ENCODE measurements at regions not wholly inside any gene's neighbourhood (a gene's known extent, or its start where the extent isn't known, plus 50 kb on each side); places are given as distances from the start of the nearest gene placed in this dataset.
A peak's percentile ranks its signal among the peaks of the same experiment; 100 is the strongest.
"Not testable (repeated sequence)": the region's sequence is repeated elsewhere in the genome, so short reads cannot be mapped to it uniquely, and the experiment has no call there.

GRCh38 chr7:91780521-91780920, 100.0 kb downstream of the MTERF1 start:
- no peak for DNase-seq (ENCODE audit: low spot score)

- DNase-seq (ENCODE audit: low spot score) = peak; percentile 83
These were observed 96.0 kb downstream of the MTERF1 start for GRCh38 chr7:91784469-91784868.

DNA sequence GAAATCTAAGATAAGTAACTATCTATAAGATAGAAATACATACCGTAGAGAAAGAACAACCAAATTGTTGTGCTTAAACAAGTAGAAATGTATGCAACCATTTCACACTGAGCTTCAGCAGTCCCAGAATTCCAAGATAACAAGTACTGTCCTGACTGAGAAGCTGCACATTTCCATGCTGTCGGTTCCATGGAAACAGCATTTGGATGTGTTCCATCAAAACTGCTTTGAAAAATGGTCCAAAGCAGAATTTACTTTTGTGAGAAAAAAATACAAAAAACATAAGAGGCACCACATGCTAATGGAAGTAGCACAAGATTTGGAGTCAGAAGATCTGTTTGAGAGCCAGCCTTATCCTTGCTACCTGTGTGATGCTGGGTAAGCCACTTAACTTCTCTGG, 92.6 kb downstream of the MTERF1 start:
- DNase-seq (ENCODE audit: low spot score) = no peak

- DNase-seq (ENCODE audit: low spot score) = no peak
These were observed 91.4 kb downstream of the MTERF1 start for GRCh38 chr7:91789086-91789485.

- no peak for DNase-seq (ENCODE audit: low spot score)
These were observed 90.9 kb downstream of the MTERF1 start for GRCh38 chr7:91789558-91789957.

DNA sequence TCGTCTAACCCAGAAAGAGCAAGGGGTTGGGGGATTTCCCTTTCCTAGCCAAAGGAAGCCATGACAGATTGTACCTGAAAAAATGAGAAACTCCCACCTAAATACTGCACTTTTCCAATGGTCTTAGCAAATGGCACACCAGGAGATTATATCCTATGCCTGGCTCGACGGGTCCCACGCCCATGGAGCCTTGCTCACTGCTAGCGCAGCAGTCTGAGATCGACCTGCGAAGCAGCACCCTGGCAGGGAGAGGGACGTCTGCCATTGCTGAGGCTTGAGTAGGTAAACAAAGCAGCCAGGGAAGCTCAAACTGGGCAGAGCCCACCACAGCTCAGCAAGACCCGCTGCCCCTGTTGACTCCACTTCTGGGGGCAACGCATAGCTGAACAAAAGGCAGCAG, 89.9 kb downstream of the MTERF1 start:
- DNase-seq (ENCODE audit: low spot score) = not testable (repeated sequence)

GRCh38 chr7:91796122-91796521, 84.4 kb downstream of the MTERF1 start:
- no peak for DNase-seq (ENCODE audit: low spot score)

DNA sequence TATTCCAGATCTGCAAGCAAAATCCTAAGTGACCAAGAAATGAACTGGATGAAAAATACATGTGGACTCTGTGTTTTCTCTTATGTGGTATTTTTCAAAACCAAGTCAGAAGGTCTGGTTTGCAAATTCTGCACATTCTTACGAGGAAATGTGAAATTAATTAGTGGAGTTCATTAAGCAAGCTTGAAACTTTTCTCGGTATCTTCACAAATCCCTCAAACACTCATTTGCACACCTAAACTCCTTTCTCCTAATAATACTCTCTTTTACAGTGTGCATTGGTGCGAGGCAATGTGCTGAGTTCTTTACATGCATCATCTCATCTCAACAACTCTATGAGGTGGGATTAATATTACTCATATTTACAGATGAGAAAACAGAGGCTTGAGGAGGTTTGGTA, 82.1 kb downstream of the MTERF1 start:
- no peak for DNase-seq (ENCODE audit: low spot score)

- DNase-seq (ENCODE audit: low spot score) = no peak
These were observed 80.1 kb downstream of the MTERF1 start for GRCh38 chr7:91800389-91800788.

DNA sequence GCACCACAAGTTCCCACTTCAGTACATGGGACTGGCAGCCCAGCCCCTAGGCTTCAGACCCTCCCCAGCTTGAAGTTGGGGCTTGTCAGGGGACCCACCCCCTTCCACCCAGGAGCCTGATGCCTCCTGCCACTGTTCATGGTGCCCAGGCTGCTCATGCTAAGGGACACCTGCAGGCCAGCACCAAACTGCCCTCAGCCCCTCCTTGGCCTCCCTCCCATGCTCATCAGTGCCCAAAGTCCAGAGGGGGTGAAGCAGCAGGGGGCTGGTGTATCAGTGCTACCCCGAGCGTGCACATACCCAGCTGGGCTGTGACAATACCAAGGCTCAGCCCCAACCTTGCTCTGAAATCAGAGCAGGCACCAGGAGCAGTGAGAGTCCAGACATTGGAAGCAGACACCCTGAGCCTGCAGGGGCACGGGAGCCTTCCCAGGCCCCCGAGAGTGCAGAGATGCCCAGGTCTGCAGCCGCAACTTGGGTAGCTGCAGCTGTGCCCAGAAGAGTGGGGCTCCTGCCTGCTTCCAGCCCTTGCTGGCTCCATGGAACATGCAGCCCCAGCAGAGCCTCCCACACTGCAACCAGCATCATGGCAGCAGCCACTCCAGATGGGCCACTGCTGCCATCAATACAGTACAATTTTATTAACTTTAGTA, 79.0 kb downstream of the MTERF1 start:
- no peak for DNase-seq (ENCODE audit: low spot score)

DNA sequence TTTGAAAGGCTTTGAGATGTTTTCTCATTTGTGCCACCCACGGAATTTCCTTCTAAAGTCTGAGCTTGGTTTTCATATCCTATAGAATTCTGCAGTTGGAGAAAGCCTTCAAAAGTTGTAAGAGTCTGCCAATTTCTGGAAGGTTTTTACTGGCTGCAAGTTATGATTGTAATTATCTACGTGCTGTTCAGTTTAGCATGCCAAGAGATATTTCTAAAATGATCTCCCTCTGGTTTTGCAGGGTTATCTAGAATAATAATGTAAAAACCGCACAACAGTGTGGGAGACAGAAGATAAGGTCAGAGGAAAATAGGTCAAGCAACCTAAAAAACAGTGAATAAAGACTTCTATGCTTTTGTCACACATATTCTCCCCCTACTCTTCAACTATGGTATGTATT, 69.3 kb downstream of the MTERF1 start:
- no peak for DNase-seq (ENCODE audit: low spot score)

DNA sequence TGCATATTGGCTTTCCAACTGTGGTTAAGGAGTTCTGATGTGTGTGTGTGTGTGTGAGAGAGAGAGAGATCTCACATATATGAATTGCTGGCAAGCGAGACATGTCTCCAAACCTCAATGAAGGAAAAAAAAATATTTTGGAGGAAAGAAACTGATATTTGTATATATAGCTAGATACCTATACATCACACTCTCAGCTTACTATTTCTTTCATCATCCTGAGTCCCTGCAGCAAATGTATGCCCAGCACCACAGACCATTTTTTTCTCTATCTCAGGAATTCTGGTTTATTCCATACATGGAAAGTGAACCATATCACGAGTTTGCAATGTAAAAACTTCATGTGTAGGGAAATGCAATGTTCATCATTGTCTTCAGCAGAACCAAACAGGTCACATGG, 68.9 kb downstream of the MTERF1 start:
- DNase-seq (ENCODE audit: low spot score) = no peak

DNA sequence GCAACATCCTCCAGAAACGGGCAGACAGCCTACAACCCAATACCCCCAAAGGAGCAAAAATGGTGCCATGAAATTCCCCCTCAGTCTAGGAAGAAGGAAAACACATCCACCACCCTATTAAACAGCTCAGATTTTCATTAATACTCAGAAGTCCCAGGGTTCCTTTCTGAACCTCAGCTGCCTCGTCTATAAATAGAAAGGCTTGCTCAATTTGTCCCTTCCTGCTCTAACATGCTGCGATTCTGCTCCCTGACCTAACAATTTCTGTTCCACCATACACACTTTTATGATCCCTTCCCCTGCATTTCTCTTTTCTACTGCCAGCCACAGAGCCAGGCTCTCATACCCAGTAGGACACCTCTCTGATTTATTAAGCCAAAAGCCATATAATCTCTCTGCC, 68.1 kb downstream of the MTERF1 start:
- DNase-seq (ENCODE audit: low spot score) = no peak

- no peak for DNase-seq (ENCODE audit: low spot score)
These were observed 66.3 kb downstream of the MTERF1 start for GRCh38 chr7:91814189-91814588.

All from SW480 (cell line).